ENCODE measurements at regions not wholly inside any gene's neighbourhood (a gene's known extent, or its start where the extent isn't known, plus 50 kb on each side); places are given as distances from the start of the nearest gene placed in this dataset.
A peak's percentile ranks its signal among the peaks of the same experiment; 100 is the strongest.

DNA sequence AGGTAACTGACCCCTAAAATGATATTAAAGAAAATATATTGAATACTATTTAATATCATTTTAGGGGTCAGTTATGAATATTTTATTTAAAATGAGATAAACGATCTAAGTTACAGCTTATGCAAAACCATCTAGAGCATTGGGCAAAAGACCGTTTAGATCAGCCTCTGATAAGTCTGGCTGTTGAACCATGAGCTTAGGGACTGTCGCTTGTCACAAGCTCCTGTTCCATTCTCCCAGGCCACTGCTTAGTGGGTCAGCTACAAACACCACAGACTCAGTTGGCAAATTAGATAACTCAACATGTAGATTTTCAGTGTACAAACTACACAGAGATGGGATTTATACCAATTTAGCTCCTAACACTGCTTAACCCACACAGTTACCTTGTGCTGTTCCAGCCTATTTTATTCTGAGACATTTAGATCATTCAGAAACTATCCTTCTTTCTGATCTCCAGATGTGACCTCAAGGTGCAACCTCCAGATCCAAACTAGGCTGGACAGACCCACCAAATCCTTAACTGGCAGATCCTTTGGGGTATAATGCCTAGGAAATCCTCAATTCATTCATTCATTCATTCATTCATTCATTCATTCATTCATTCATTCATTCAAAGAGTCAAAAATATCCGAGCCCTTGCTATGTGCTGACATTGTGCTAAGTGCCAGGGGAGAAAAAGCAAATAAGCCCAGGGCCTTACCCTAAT, 82.8 kb downstream of the HRH4 start:
- no peak overlapping the region for H3K4me3 ChIP-seq
- intact Hi-C loops (cut with DNase I), result no loop called here
- 83% methylated on average over 4 of the region's 4 CpGs for WGBS
- H3K4me1 ChIP-seq, result no peaks in the 10 kb centered on the region
- H3K27me3 ChIP-seq, result peaks cover 0 to 3% (median 0%) of the 10 kb centered on the region in 4 donors
- H3K9me3 ChIP-seq, result no peaks in the 10 kb centered on the region
- H3K36me3 ChIP-seq, result no peaks in the 10 kb centered on the region
- TF ChIP-seq, protein P1, sequence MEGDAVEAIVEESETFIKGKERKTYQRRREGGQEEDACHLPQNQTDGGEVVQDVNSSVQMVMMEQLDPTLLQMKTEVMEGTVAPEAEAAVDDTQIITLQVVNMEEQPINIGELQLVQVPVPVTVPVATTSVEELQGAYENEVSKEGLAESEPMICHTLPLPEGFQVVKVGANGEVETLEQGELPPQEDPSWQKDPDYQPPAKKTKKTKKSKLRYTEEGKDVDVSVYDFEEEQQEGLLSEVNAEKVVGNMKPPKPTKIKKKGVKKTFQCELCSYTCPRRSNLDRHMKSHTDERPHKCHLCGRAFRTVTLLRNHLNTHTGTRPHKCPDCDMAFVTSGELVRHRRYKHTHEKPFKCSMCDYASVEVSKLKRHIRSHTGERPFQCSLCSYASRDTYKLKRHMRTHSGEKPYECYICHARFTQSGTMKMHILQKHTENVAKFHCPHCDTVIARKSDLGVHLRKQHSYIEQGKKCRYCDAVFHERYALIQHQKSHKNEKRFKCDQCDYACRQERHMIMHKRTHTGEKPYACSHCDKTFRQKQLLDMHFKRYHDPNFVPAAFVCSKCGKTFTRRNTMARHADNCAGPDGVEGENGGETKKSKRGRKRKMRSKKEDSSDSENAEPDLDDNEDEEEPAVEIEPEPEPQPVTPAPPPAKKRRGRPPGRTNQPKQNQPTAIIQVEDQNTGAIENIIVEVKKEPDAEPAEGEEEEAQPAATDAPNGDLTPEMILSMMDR (IDR thresholded peaks at IDR 0.05), result no peak
- no peak for TF ChIP-seq EP300 (IDR thresholded peaks at IDR 0.05)
- no peak for TF ChIP-seq POLR2AphosphoS5 (IDR thresholded peaks at IDR 0.05)
- no peak for TF ChIP-seq POLR2A (IDR thresholded peaks at IDR 0.05; ENCODE audit: low read depth)
- H3K27ac ChIP-seq (replicated peaks in 1 of 4), result no peak overlapping the region
- DNase-seq (ENCODE audit: extremely low spot score), result peak; percentile 5

DNA sequence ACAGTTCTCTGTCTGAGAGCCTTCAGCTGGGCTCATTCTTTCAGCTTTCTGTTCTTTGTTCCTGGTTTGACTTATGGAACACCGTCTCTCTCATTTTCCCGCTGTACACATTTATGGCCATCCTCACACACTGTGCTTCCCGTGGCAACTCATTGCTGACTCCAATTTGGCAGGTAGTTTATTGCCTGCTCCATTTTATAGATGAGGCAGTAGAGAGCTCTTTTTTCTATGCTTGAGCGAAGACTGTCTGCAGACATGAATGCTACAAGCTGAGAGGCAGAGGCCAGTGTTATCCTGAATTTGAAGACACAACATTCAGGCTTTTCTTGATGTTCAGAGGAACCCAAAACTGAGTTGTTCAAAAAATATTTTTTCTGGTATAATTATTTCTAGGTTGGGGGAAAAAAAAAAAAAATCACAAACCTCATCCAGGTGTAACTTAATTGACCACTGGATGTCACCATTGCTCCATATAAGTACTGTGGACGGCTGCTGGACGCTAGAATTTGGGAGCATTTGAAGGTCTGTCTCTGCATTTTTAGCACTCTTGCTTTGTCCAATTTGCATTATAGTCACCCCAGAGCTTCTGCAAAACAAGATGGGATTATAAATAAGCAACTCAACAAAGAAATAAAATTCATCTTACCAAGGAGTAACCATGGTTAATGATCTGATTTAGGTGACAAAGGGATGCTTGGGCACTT, 83.5 kb downstream of the HRH4 start:
- Histone ChIP-seq H3K27ac (replicated peaks in 1 of 4) (no peak overlapping the region), H3K9me3 (no peaks in the 10 kb centered on the region), H3K36me3 (no peaks in the 10 kb centered on the region), H3K27me3 (no peaks in the 10 kb centered on the region), H3K4me1 (no peaks in the 10 kb centered on the region), H3K4me3 (no peak overlapping the region)
- WGBS, result 56% methylated on average over 6 of the region's 6 CpGs
- peak; percentile 19 for DNase-seq (ENCODE audit: extremely low spot score)
- TF ChIP-seq POLR2AphosphoS5 (IDR thresholded peaks at IDR 0.05) (no peak), POLR2A (IDR thresholded peaks at IDR 0.05; ENCODE audit: low read depth) (no peak)
- TF ChIP-seq, protein P1 (IDR thresholded peaks at IDR 0.05), result peak in 2 of 3 experiments; percentile 18 to 24
- intact Hi-C loops (cut with DNase I), result loop anchor here (2.0 kb wide), 1 partner anchor 183 kb away; no protein-coding TSS in a partner anchor

DNA sequence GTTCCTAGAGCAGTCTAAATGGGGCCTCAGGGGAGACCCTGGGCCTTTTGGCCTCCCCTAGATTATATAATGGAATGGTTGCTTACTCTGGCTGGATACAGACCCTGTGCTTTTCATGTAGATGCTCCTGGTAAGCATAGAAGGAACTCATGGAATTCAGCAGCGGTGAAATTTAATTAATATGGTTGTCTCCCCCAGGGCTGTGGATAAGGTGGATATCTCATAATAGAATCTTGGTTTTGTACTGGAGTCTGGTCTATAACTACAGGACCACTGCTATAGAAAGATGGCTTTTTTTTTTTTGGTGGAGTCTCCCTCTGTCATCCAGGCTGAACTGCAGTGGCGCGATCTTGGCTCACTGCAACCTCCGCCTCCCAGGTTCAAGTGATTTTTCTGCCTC, 84.5 kb downstream of the HRH4 start:
- intact Hi-C loops (cut with DNase I), result loop anchor here (2.0 kb wide), 1 partner anchor 182 kb away; no protein-coding TSS in a partner anchor
- TF ChIP-seq POLR2A (IDR thresholded peaks at IDR 0.05; ENCODE audit: low read depth), result no peak
- TF ChIP-seq EP300 (IDR thresholded peaks at IDR 0.05), result no peak
- TF ChIP-seq, protein P1 (IDR thresholded peaks at IDR 0.05), result no peak
- no peak for TF ChIP-seq POLR2AphosphoS5 (IDR thresholded peaks at IDR 0.05)
- H3K36me3 ChIP-seq, result no peaks in the 10 kb centered on the region
- DNase-seq (ENCODE audit: extremely low spot score), result no peak
- H3K27me3 ChIP-seq, result no peaks in the 10 kb centered on the region
- no peaks in the 10 kb centered on the region for H3K9me3 ChIP-seq
- WGBS, result 66% methylated on average over 4 of the region's 4 CpGs
- no peak overlapping the region for H3K27ac ChIP-seq (replicated peaks in 1 of 4)
- no peak overlapping the region for H3K4me3 ChIP-seq
- no peaks in the 10 kb centered on the region for H3K4me1 ChIP-seq

DNA sequence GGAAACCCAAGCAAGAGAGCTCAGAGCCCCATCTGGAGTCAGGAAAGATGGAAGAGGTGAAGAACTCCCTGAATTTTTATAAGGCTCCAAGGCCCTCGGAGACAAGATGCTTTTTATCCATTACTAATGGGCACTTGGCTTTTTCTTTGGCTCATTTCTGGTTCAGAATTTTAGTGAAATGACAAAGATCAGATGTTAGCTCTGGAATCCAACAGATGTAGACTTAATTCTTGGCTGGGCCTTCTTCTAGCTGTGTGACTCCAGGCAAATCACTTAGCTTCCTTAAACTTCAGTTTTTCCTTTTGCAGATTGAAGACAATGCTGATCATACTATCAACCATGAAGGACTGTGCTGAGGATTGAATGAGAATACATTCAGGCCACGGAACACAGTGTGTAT, 85.2 kb downstream of the HRH4 start:
- WGBS, result 68% methylated on average over 2 of the region's 2 CpGs
- intact Hi-C loops (cut with DNase I), result loop anchor here (2.0 kb wide), 1 partner anchor 181 kb away; no protein-coding TSS in a partner anchor
- Histone ChIP-seq H3K36me3 (no peaks in the 10 kb centered on the region), H3K9me3 (no peaks in the 10 kb centered on the region), H3K27ac (replicated peaks in 1 of 4) (no peak overlapping the region), H3K27me3 (no peaks in the 10 kb centered on the region), H3K4me1 (no peaks in the 10 kb centered on the region), H3K4me3 (no peak overlapping the region)
- peak; percentile 26 for DNase-seq (ENCODE audit: extremely low spot score)
- TF ChIP-seq, protein P1 (IDR thresholded peaks at IDR 0.05), result no peak
- TF ChIP-seq EP300 (IDR thresholded peaks at IDR 0.05) (no peak), POLR2A (IDR thresholded peaks at IDR 0.05; ENCODE audit: low read depth) (no peak), POLR2AphosphoS5 (IDR thresholded peaks at IDR 0.05) (no peak)
